ENCODE measurements at regions not wholly inside any gene's neighbourhood (a gene's known extent, or its start where the extent isn't known, plus 50 kb on each side); places are given as distances from the start of the nearest gene placed in this dataset.

- no peak overlapping the region for H3K4me3 ChIP-seq (ENCODE audit: low read depth, low read length)
- DNase-seq (ENCODE audit: low read depth), result no peak
These were observed 281.0 kb upstream of the SOX11 start for GRCh38 chr2:5410991-5411700.

GRCh38 chr2:5412001-5412400, 280.2 kb upstream of the SOX11 start:
- no peak for DNase-seq (ENCODE audit: low read depth)
- TF ChIP-seq, protein P1, sequence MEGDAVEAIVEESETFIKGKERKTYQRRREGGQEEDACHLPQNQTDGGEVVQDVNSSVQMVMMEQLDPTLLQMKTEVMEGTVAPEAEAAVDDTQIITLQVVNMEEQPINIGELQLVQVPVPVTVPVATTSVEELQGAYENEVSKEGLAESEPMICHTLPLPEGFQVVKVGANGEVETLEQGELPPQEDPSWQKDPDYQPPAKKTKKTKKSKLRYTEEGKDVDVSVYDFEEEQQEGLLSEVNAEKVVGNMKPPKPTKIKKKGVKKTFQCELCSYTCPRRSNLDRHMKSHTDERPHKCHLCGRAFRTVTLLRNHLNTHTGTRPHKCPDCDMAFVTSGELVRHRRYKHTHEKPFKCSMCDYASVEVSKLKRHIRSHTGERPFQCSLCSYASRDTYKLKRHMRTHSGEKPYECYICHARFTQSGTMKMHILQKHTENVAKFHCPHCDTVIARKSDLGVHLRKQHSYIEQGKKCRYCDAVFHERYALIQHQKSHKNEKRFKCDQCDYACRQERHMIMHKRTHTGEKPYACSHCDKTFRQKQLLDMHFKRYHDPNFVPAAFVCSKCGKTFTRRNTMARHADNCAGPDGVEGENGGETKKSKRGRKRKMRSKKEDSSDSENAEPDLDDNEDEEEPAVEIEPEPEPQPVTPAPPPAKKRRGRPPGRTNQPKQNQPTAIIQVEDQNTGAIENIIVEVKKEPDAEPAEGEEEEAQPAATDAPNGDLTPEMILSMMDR (conservative IDR thresholded peaks at IDR 0.05; ENCODE audit: low read depth, low read length), result no peak
- H3K4me3 ChIP-seq (ENCODE audit: low read depth, low read length), result no peak overlapping the region

More at GRCh38 chr2:5410991-5411700, 281.0 kb upstream of the SOX11 start:
- TF ChIP-seq, protein P1 (conservative IDR thresholded peaks at IDR 0.05; ENCODE audit: low read depth, low read length), result no peak

DNA sequence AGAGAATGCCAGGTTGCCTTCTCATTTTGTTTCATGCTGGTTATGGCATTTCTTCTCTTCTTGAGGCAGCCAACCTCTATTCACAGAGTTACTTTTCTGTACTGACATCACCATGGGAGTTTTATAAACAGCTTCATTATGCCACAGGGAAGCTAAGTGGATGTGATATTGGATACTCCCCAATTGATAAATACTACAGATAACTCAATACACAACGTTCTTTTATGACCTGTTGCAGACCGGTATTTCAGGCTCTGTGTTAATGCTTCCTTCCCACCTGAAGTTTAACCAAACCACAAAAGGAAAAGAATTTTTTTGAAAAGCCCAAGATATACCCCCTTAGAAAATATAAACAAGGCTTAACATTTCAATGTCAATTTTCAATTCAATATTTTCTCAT, 258.3 kb upstream of the SOX11 start:
- no peak overlapping the region for H3K4me3 ChIP-seq (ENCODE audit: low read depth, low read length)
- no peak for DNase-seq (ENCODE audit: low read depth)
- TF ChIP-seq, protein P1 (conservative IDR thresholded peaks at IDR 0.05; ENCODE audit: low read depth, low read length), result no peak

GRCh38 chr2:5437375-5437774, 254.8 kb upstream of the SOX11 start:
- H3K4me3 ChIP-seq (ENCODE audit: low read depth, low read length), result no peak overlapping the region
- TF ChIP-seq, protein P1 (conservative IDR thresholded peaks at IDR 0.05; ENCODE audit: low read depth, low read length), result no peak
- no peak for DNase-seq (ENCODE audit: low read depth)

- TF ChIP-seq, protein P1 (conservative IDR thresholded peaks at IDR 0.05; ENCODE audit: low read depth, low read length), result no peak
- DNase-seq (ENCODE audit: low read depth), result no peak
- H3K4me3 ChIP-seq (ENCODE audit: low read depth, low read length), result no peak overlapping the region
These were observed 252.0 kb upstream of the SOX11 start for GRCh38 chr2:5440174-5440573.

- TF ChIP-seq, protein P1 (conservative IDR thresholded peaks at IDR 0.05; ENCODE audit: low read depth, low read length), result no peak
- no peak for DNase-seq (ENCODE audit: low read depth)
- H3K4me3 ChIP-seq (ENCODE audit: low read depth, low read length), result no peak overlapping the region
These were observed 249.4 kb upstream of the SOX11 start for GRCh38 chr2:5442736-5443135.

- H3K4me3 ChIP-seq (ENCODE audit: low read depth, low read length), result no peak overlapping the region
- TF ChIP-seq, protein P1 (conservative IDR thresholded peaks at IDR 0.05; ENCODE audit: low read depth, low read length), result no peak
- DNase-seq (ENCODE audit: low read depth), result no peak
These were observed 248.0 kb upstream of the SOX11 start for GRCh38 chr2:5444168-5444567.
